ENCODE measurements at regions not wholly inside any gene's neighbourhood (a gene's known extent, or its start where the extent isn't known, plus 50 kb on each side); places are given as distances from the start of the nearest gene placed in this dataset.

DNA sequence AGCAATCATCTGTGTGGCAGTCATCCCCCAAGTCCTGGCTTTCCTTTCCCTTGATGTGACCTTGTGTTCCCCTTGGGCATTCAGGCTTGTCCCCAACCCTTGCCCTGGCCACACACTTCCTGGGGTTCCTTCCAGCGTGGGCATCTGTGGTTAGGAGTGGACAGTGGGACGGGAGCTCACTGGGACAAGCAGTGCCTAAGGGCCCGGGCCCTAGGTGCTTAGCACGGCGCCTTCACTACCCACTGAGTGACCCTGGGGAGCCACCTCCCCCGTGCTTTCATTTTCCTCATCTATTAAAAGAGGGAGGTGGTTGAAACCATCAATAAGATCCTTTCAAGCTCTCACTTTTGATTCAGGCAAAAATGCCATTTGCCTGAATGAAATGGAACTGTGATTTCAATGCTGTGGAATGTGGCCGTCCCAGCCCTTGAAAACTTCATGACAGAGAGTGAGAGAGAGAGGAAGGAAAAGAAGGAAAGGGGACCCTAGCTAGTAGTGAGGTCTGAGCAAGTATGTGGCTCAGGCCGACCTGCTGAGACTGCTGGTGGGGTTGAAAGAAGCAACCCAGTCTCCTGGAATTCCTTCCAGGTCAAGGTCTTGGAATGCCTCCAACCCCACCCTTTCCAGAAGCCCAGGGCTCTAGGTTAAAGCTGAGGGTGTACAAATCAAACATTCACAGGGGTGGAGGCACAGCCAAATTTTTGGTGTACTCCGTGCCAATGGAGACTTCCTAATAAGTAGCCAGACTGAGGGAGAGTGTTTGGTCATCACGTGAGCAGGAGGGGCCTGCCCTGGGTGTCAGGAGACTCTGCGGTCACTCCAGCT is 302.9 kb downstream of the TLE3 start:
- H4K20me1 ChIP-seq (ENCODE audit: insufficient read depth, low read length) = no peaks in the 10 kb centered on the region
- H3K9me3 ChIP-seq (replicated peaks; ENCODE audit: insufficient read depth, low read length) = no peaks in the 10 kb centered on the region
- DNase-seq = no peak
- no peak overlapping the region for H2AFZ ChIP-seq (ENCODE audit: low read length)
- H3K9ac ChIP-seq (ENCODE audit: low read length) = no peak overlapping the region
- no peak overlapping the region for H3K4me3 ChIP-seq (ENCODE audit: low read length)
- peaks cover 8% of the 10 kb centered on the region; the same call in 1 of the 2 replicates for H3K4me1 ChIP-seq (ENCODE audit: low read length)
- no peaks in the 10 kb centered on the region for H3F3A ChIP-seq (ENCODE audit: insufficient read depth, low read length)
- H3K27me3 ChIP-seq (replicated peaks; ENCODE audit: insufficient read depth, low read length) = no peaks in the 10 kb centered on the region
- H3K27ac ChIP-seq (ENCODE audit: low read length) = no peak overlapping the region
- H3K9me2 ChIP-seq (replicated peaks; ENCODE audit: insufficient read depth, low read length) = no peaks in the 10 kb centered on the region
- H3K36me3 ChIP-seq (replicated peaks; ENCODE audit: insufficient read depth, low read length) = no peaks in the 10 kb centered on the region
- H3K79me2 ChIP-seq (ENCODE audit: low read length) = no peaks in the 10 kb centered on the region
- TF ChIP-seq EZH2phosphoT487 (IDR thresholded peaks at IDR 0.05; ENCODE audit: low read length) (no peak), CTCF (IDR thresholded peaks at IDR 0.05; ENCODE audit: low read length) (no peak), EZH2 (optimal IDR thresholded peaks at IDR 0.05; ENCODE audit: low read depth, low read length) (no peak)
- H3K4me2 ChIP-seq (ENCODE audit: low read depth, low read length) = peak overlapping the region; percentile 8; the same call in 1 of the 2 replicates

DNA sequence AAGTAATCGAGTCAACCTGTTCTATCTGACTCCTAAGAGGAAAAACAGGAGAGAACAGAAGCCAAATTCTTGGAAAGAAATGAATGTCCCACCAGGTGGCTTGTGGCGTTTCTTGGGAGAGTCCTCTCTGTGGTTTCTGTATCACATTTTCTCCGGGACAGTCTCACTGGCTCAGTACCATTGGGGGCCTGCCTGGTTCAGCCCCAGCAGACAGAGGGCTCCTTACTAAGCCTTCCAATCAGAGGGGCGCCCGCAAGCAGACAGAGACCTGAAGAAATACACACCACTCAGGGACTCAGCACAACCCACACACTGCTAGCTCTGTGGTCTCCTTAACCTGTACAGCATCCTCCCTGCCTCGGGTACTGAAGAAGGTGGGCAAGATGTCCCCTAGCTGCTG is 302.1 kb downstream of the TLE3 start:
- no peak for TF ChIP-seq EZH2 (optimal IDR thresholded peaks at IDR 0.05; ENCODE audit: low read depth, low read length)
- TF ChIP-seq EZH2phosphoT487 (IDR thresholded peaks at IDR 0.05; ENCODE audit: low read length) = no peak
- no peak for TF ChIP-seq CTCF (IDR thresholded peaks at IDR 0.05; ENCODE audit: low read length)
- Histone ChIP-seq H3K4me2 (ENCODE audit: low read depth, low read length) (no peak overlapping the region), H3K27me3 (replicated peaks; ENCODE audit: insufficient read depth, low read length) (no peaks in the 10 kb centered on the region), H3K4me3 (ENCODE audit: low read length) (no peak overlapping the region), H3K9me3 (replicated peaks; ENCODE audit: insufficient read depth, low read length) (no peaks in the 10 kb centered on the region), H3K79me2 (ENCODE audit: low read length) (no peaks in the 10 kb centered on the region), H3K9me2 (replicated peaks; ENCODE audit: insufficient read depth, low read length) (no peaks in the 10 kb centered on the region), H4K20me1 (ENCODE audit: insufficient read depth, low read length) (no peaks in the 10 kb centered on the region), H3K4me1 (ENCODE audit: low read length) (peaks cover 8% of the 10 kb centered on the region; the same call in 1 of the 2 replicates), H3K36me3 (replicated peaks; ENCODE audit: insufficient read depth, low read length) (no peaks in the 10 kb centered on the region), H3K9ac (ENCODE audit: low read length) (no peak overlapping the region), H3K27ac (ENCODE audit: low read length) (no peak overlapping the region), H3F3A (ENCODE audit: insufficient read depth, low read length) (no peaks in the 10 kb centered on the region), H2AFZ (ENCODE audit: low read length) (no peak overlapping the region)
- DNase-seq = no peak

DNA sequence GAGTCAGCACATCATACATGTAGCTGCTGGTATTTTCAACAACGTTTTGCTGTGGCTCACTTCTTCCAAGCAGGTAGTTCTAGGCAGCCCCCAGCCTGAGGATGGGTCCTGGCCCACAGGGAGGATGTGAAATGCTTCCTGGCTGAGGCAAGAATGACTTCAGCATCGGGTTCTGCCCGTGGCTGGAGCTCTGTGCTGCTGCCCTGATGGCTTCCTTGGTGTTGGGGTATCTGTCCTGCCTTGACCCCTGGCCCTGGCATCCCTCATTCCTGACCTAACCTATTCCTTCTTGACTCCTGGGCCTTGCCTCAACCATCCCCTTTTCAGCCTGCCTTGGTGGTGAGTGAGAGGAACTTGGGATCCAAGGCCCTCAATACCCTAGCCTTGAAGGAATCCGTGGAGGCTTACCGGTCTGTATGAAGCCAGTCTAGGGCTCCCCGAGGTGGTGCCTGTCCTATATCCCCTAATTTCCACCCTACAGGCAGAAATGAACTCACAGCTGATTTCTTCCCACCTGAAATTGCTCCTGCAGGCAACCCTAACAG is 300.6 kb downstream of the TLE3 start:
- no peak overlapping the region for H3K9ac ChIP-seq (ENCODE audit: low read length)
- no peak for DNase-seq
- H3K36me3 ChIP-seq (replicated peaks; ENCODE audit: insufficient read depth, low read length) = no peaks in the 10 kb centered on the region
- H4K20me1 ChIP-seq (ENCODE audit: insufficient read depth, low read length) = no peaks in the 10 kb centered on the region
- H3K79me2 ChIP-seq (ENCODE audit: low read length) = no peaks in the 10 kb centered on the region
- H3K27me3 ChIP-seq (replicated peaks; ENCODE audit: insufficient read depth, low read length) = no peaks in the 10 kb centered on the region
- no peak overlapping the region for H2AFZ ChIP-seq (ENCODE audit: low read length)
- peaks cover 8% of the 10 kb centered on the region; the same call in 1 of the 2 replicates for H3K4me1 ChIP-seq (ENCODE audit: low read length)
- H3K4me2 ChIP-seq (ENCODE audit: low read depth, low read length) = no peak overlapping the region
- no peak overlapping the region for H3K27ac ChIP-seq (ENCODE audit: low read length)
- H3K9me2 ChIP-seq (replicated peaks; ENCODE audit: insufficient read depth, low read length) = no peaks in the 10 kb centered on the region
- no peaks in the 10 kb centered on the region for H3F3A ChIP-seq (ENCODE audit: insufficient read depth, low read length)
- H3K4me3 ChIP-seq (ENCODE audit: low read length) = no peak overlapping the region
- no peak for TF ChIP-seq EZH2 (optimal IDR thresholded peaks at IDR 0.05; ENCODE audit: low read depth, low read length)
- TF ChIP-seq CTCF (IDR thresholded peaks at IDR 0.05; ENCODE audit: low read length) = no peak
- no peak for TF ChIP-seq EZH2phosphoT487 (IDR thresholded peaks at IDR 0.05; ENCODE audit: low read length)
- no peaks in the 10 kb centered on the region for H3K9me3 ChIP-seq (replicated peaks; ENCODE audit: insufficient read depth, low read length)

Data from MM.1S (cell line).